ENCODE measurements at regions not wholly inside any gene's neighbourhood (a gene's known extent, or its start where the extent isn't known, plus 50 kb on each side); places are given as distances from the start of the nearest gene placed in this dataset.

DNA sequence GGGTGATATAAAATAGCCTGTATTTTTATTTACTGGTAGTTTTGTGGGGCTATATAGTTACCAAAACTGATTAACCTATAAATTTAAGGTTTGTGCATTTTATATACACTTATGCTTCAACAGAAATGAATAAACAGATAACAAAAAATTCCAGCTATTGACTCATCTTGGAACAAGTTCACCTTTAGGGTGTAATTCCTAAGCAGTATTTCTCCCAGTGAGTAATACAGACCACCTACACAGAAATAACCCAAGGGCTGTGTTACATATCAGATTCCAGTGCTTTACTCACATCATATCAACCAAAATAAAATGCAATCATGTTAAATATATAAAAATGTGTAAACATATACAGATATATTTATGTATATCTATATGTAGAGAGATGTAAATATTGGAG lies 345.6 kb downstream of the ADAMTS20 start:
- TF ChIP-seq, protein P1, sequence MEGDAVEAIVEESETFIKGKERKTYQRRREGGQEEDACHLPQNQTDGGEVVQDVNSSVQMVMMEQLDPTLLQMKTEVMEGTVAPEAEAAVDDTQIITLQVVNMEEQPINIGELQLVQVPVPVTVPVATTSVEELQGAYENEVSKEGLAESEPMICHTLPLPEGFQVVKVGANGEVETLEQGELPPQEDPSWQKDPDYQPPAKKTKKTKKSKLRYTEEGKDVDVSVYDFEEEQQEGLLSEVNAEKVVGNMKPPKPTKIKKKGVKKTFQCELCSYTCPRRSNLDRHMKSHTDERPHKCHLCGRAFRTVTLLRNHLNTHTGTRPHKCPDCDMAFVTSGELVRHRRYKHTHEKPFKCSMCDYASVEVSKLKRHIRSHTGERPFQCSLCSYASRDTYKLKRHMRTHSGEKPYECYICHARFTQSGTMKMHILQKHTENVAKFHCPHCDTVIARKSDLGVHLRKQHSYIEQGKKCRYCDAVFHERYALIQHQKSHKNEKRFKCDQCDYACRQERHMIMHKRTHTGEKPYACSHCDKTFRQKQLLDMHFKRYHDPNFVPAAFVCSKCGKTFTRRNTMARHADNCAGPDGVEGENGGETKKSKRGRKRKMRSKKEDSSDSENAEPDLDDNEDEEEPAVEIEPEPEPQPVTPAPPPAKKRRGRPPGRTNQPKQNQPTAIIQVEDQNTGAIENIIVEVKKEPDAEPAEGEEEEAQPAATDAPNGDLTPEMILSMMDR (IDR thresholded peaks at IDR 0.05): no peak

GRCh38 chr12:43198608-43199007 lies 353.4 kb downstream of the ADAMTS20 start:
- TF ChIP-seq, protein P1 (IDR thresholded peaks at IDR 0.05): no peak

GRCh38 chr12:43196268-43196907 lies 355.6 kb downstream of the ADAMTS20 start:
- TF ChIP-seq, protein P1 (IDR thresholded peaks at IDR 0.05): no peak

DNA sequence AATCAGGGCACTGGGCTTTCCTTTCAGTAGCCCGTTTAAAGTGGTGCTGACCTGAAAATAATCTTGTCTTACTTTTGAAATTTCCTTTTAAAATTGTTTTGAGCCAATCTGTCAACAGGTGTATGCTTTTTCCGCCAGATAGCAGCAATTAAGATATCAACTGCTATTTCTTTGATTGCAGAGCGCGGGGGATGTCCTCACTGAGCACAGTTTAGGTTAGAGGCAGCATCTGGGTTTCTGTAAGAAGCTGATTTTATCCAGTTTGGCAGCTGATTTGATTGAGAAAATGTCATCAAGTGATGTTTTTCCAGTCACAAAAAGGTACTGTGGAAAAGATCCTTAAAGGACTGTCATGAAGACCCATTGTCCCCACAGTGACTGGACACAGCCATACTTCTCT lies 371.8 kb downstream of the ADAMTS20 start:
- TF ChIP-seq, protein P1 (IDR thresholded peaks at IDR 0.05): no peak

DNA sequence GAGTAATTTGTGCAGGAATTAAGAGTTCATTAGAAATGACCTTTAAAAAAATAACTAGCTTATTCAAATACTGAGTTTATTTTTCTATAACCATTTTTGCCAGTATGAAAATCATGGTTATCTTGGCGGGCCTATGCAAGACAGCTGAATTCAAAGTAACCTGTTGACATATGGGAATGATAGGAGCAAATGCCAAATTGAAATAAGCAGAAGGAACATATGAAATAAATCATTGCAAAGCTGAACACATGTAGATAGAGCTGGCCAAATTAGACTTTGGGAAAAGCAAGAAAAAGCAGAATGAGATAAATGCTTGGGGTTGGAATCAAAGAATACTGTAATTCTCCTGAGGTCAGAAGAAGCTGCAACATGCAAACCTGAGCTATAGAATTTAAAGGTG lies 372.5 kb downstream of the ADAMTS20 start:
- TF ChIP-seq, protein P1 (IDR thresholded peaks at IDR 0.05): no peak

DNA sequence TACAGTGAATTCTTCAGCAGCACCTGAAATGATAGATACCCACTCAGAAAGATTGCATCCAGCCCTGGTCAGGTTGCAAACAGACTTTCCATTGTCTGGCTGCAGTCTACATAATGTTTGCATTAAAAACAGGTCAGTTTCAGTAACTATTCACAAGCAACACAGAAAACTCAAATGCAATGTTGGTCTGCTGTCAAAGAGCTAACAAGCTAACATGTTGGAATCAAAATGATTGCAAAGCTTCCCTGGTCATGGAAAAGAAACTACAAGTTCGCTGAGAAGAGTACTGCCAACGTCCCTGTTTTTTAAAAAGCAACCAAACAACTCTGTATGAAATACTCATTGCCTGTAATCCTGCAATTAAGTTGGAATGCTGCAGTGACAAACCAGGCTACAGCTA lies 374.7 kb downstream of the ADAMTS20 start:
- TF ChIP-seq, protein P1 (IDR thresholded peaks at IDR 0.05): no peak

DNA sequence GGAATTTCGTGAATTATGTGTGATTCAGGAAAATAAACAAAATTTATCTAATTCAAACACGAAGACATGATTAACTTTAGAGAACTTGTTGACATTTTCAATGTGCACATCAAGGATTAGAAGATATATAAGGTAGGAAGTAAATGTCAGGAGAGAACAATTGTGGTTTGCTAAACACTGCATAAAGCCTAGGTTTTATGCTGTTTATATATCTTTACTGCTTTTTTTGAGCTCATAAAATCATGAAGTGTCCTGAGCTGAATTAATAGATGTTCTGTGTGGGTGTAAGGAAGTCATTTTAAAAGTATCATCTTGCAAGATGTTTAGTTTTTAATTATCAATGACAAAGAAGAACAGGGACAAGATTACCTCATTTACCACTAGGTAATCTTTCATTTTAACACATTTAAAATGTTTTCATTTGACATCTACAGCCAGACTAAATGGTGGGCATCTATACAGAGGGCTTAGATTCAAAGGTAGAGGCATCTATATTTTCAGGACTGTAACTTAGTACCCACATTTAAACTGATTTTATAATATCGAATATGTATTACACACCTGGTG lies 382.8 kb downstream of the ADAMTS20 start:
- TF ChIP-seq, protein P1 (IDR thresholded peaks at IDR 0.05): no peak
